Small intestine (tissue), 7 donors: ENCODE measurements at regions not wholly inside any gene's neighbourhood (a gene's known extent, or its start where the extent isn't known, plus 50 kb on each side); places are given as distances from the start of the nearest gene placed in this dataset.

Source experiments
- DNase-seq, 2 donors: peaks; one replicate each; pipeline versions ENCODE4 v3.0.0 to v3.0.0-alpha.2; 2013
- FAIRE-seq: peaks from 2 replicates; lab custom pipeline; 2012; peaks lifted over from hg19 to GRCh38; lab: Jason Lieb, UNC
- H3K27ac ChIP-seq, 3 donors: one replicate each; pipeline ENCODE4 v1.5.1; 2013; ENCODE audit warnings: low read length in 2 of 3, mild to moderate bottlenecking in 2 of 3, control low read depth in 1 of 3, inconsistent platforms in 1 of 3, low read depth in 1 of 3, moderate library complexity in 1 of 3
- H3K27me3 ChIP-seq, 3 donors: one replicate each; pipeline ENCODE4 v1.6.1; 2013; ENCODE audit warnings: low read length in 3 of 3, inconsistent platforms in 1 of 3; ENCODE audit not compliant: control insufficient read depth in 3 of 3, insufficient read depth in 3 of 3
- H3K36me3 ChIP-seq, 3 donors: one replicate each; pipeline ENCODE4 v1.6.1; 2013; ENCODE audit warnings: low read length in 3 of 3, inconsistent platforms in 1 of 3, low read depth in 1 of 3, mild to moderate bottlenecking in 1 of 3, moderate library complexity in 1 of 3; ENCODE audit not compliant: control insufficient read depth in 3 of 3, insufficient read depth in 2 of 3
- H3K4me1 ChIP-seq, 3 donors: one replicate each; pipeline ENCODE4 v1.6.1; 2013; ENCODE audit warnings: low read length in 2 of 3, inconsistent platforms in 1 of 3, low read depth in 1 of 3, mild to moderate bottlenecking in 1 of 3, moderate library complexity in 1 of 3; ENCODE audit not compliant: control insufficient read depth in 3 of 3, insufficient read depth in 2 of 3
- H3K4me3 ChIP-seq, 3 donors: one replicate each; pipeline ENCODE4 v1.5.1; 2013; ENCODE audit warnings: low read length in 3 of 3, control low read depth in 1 of 3, inconsistent platforms in 1 of 3, low read depth in 1 of 3, mild to moderate bottlenecking in 1 of 3, moderate library complexity in 1 of 3
- H3K9me3 ChIP-seq, 2 donors: one replicate each; pipeline ENCODE4 v1.6.1; 2013; ENCODE audit warnings: low read depth in 1 of 2, low read length in 1 of 2; ENCODE audit not compliant: control insufficient read depth in 2 of 2, insufficient read depth in 1 of 2
- WGBS, 3 donors: extraction: QIAGEN DNeasy Blood & Tissue Kit; methylation state at CpG; one replicate each; pipeline ENCODE4 v1.1.7; 2013; 5-methylcytosine and 5-hydroxymethylcytosine counted together
- donor health status: healthy with polysubstance abuse.
- donor health status: control.
- donor health status: control.
- donor health status: Bipolar disorder and iron deficiency.
- donor health status: healthy.

GRCh38 chr1:29824511-29825273, 588.4 kb downstream of the PTPRU start:
- no peak overlapping the region for H3K4me3 ChIP-seq
- DNase-seq (no peak), FAIRE-seq (no peak)
- 66 to 67% (median 67%) methylated on average over 15 of the region's 15 CpGs for WGBS, 3 donors
- no peak overlapping the region for H3K27ac ChIP-seq
- H3K9me3 ChIP-seq, result no peaks in the 10 kb centered on the region
- H3K4me1 ChIP-seq, result no peaks in the 10 kb centered on the region
- peaks cover 0 to 2% (median 0%) of the 10 kb centered on the region in 3 donors for H3K27me3 ChIP-seq
- no peaks in the 10 kb centered on the region for H3K36me3 ChIP-seq

- no peaks in the 10 kb centered on the region for H3K4me1 ChIP-seq
- FAIRE-seq (no peak), DNase-seq (no peak)
- no peaks in the 10 kb centered on the region for H3K36me3 ChIP-seq
- peaks cover 0 to 2% (median 0%) of the 10 kb centered on the region in 3 donors for H3K27me3 ChIP-seq
- no peaks in the 10 kb centered on the region for H3K9me3 ChIP-seq
- H3K27ac ChIP-seq, result no peak overlapping the region
- H3K4me3 ChIP-seq, result no peak overlapping the region
- WGBS, 3 donors, result 46 to 65% (median 59%) methylated on average over 6 of the region's 6 CpGs
These were observed 587.7 kb downstream of the PTPRU start for GRCh38 chr1:29824025-29824424.

GRCh38 chr1:29823561-29823960, 587.2 kb downstream of the PTPRU start:
- Histone ChIP-seq H3K36me3 (no peaks in the 10 kb centered on the region), H3K9me3 (no peaks in the 10 kb centered on the region), H3K4me1 (no peaks in the 10 kb centered on the region), H3K27me3 (peaks cover 0 to 2% (median 0%) of the 10 kb centered on the region in 3 donors), H3K4me3 (no peak overlapping the region), H3K27ac (no peak overlapping the region)
- DNase-seq (no peak), FAIRE-seq (no peak)
- whole genome bisulfite sequencing, 3 donors, result 70 to 87% (median 78%) methylated on average over 4 of the region's 4 CpGs

- Histone ChIP-seq H3K4me1 (no peaks in the 10 kb centered on the region), H3K9me3 (no peaks in the 10 kb centered on the region), H3K36me3 (no peaks in the 10 kb centered on the region), H3K27me3 (peaks cover 0 to 2% (median 0%) of the 10 kb centered on the region in 3 donors), H3K4me3 (no peak overlapping the region), H3K27ac (no peak overlapping the region)
- FAIRE-seq (no peak), DNase-seq (no peak)
- WGBS, 3 donors, result 94 to 96% (median 94%) methylated on average over 1 of the region's 1 CpG
These were observed 585.3 kb downstream of the PTPRU start for GRCh38 chr1:29821605-29822004.

- FAIRE-seq (no peak), DNase-seq (no peak)
- H3K4me1 ChIP-seq, result no peaks in the 10 kb centered on the region
- H3K27me3 ChIP-seq, result peaks cover 0 to 2% (median 0%) of the 10 kb centered on the region in 3 donors
- H3K4me3 ChIP-seq, result no peak overlapping the region
- H3K36me3 ChIP-seq, result no peaks in the 10 kb centered on the region
- H3K27ac ChIP-seq, result no peak overlapping the region
- no peaks in the 10 kb centered on the region for H3K9me3 ChIP-seq
- WGBS, 3 donors, result 38 to 62% (median 50%) methylated on average over 2 of the region's 2 CpGs
These were observed 584.1 kb downstream of the PTPRU start for GRCh38 chr1:29820401-29820800.

GRCh38 chr1:29812408-29813135, 576.2 kb downstream of the PTPRU start:
- DNase-seq (no peak), FAIRE-seq (no peak)
- 55 to 64% (median 60%) methylated on average over 10 of the region's 10 CpGs for WGBS, 3 donors
- no peak overlapping the region for H3K27ac ChIP-seq
- no peaks in the 10 kb centered on the region for H3K4me1 ChIP-seq
- H3K27me3 ChIP-seq, result no peaks in the 10 kb centered on the region
- no peak overlapping the region for H3K4me3 ChIP-seq
- H3K9me3 ChIP-seq, result no peaks in the 10 kb centered on the region
- no peaks in the 10 kb centered on the region for H3K36me3 ChIP-seq

- DNase-seq (no peak), FAIRE-seq (no peak)
- Histone ChIP-seq H3K36me3 (no peaks in the 10 kb centered on the region), H3K27me3 (no peaks in the 10 kb centered on the region), H3K4me1 (no peaks in the 10 kb centered on the region), H3K9me3 (no peaks in the 10 kb centered on the region), H3K4me3 (no peak overlapping the region), H3K27ac (no peak overlapping the region)
- 78 to 89% (median 83%) methylated on average over 10 of the region's 10 CpGs for WGBS, 3 donors
These were observed 575.5 kb downstream of the PTPRU start for GRCh38 chr1:29811727-29812407.

- Histone ChIP-seq H3K27ac (no peak overlapping the region), H3K4me3 (no peak overlapping the region), H3K27me3 (no peaks in the 10 kb centered on the region), H3K9me3 (no peaks in the 10 kb centered on the region), H3K36me3 (no peaks in the 10 kb centered on the region), H3K4me1 (no peaks in the 10 kb centered on the region)
- FAIRE-seq (no peak), DNase-seq (no peak)
- 46 to 64% (median 53%) methylated on average over 7 of the region's 7 CpGs for WGBS, 3 donors
These were observed 574.9 kb downstream of the PTPRU start for GRCh38 chr1:29811247-29811646.
